NCI-H1436 treated with DMSO at 0.1 percent for 48 hours (cell line): ENCODE measurements at regions not wholly inside any gene's neighbourhood (a gene's known extent, or its start where the extent isn't known, plus 50 kb on each side); places are given as distances from the start of the nearest gene placed in this dataset.

Experiments
- DNase-seq: peaks from one replicate; lab custom pipeline; 2025; lab: John Stamatoyannopoulos, UW

DNA sequence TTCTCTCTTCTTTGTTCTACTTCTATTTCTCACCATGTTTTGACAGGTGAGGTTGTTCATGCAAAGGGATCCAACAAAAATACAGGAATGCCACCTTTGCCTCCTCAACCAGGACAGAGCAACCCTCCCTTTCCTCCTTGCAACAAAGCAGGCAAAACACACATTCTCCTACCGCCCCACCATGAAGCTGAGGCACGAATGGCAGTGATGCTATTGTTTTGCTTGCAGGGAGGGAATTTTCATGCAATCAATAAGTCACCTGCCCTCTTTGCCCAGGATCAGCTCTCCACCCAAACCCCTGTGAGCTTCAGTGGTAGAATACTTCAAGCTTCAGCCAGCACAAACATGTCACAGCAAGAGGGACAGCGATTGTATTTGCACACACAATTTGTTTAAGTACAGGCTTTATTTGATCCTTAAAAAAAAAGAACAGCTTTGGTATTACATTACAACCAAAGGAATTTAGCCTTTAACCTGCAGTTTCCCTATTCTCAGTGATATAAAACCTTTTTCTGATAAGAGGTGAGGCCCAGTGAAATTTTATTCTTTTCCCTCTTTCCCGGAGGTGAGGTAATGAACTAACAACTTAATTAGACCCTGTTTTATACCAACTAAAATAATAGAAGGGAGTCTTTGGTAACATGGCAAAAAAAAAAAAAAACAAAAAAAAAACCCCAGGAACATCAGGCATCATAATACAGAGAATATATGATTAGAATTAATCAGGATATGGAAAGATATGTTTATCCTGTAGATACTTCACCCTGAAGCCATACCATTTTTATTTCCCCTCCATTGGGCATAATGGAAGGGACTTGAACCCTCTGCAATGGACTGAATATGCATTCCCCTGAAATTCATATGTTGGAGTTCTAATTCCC, 87.0 kb upstream of the EEA1 start:
- DNase-seq: no peak

DNA sequence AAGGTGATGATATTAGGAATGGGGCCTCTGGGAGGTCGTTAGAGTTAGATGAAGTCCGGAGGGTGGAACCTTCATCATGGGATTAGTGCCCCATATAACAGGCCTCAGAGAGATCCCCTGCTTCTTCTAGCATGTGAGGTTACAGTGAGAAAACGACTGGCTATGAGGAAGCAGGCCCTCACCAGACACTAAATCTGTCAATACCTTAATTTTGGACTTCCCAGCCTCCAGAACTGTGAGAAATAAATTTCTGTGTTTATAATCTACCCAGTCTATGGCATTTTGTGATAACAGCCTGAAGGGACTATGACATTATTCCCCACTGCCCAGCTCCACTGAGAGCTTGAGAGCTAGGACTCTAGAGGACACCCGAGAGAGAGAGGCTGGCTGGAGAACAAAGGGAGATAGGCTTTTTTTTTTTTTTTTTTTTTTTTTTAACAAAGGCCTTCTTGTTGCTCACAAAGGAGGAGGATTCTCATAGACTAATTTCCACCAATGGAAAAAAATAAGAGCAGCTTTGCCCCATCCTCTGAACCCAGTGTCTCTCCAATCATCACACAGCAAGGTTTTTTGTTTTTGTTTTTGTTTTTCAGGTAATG, 87.8 kb upstream of the EEA1 start:
- no peak for DNase-seq

DNA sequence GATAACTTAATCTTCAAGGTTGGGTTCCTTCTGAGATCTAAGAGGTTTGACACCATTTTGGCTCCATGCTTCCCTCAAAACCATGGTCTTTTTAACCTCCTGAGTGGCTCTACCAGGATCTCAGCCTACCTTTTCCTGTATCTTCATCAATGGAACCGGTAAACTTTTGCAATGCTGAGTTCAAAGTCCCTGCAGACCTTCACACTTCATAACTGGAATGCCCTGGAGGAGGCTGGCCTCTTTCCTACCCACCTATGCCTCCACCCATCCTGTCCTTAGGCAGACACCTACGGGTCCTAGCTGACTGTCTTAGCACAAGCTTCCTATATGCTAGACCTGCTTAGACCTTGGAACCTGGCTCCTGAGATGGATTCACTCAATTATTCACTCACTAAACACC, 89.5 kb upstream of the EEA1 start:
- no peak for DNase-seq

DNA sequence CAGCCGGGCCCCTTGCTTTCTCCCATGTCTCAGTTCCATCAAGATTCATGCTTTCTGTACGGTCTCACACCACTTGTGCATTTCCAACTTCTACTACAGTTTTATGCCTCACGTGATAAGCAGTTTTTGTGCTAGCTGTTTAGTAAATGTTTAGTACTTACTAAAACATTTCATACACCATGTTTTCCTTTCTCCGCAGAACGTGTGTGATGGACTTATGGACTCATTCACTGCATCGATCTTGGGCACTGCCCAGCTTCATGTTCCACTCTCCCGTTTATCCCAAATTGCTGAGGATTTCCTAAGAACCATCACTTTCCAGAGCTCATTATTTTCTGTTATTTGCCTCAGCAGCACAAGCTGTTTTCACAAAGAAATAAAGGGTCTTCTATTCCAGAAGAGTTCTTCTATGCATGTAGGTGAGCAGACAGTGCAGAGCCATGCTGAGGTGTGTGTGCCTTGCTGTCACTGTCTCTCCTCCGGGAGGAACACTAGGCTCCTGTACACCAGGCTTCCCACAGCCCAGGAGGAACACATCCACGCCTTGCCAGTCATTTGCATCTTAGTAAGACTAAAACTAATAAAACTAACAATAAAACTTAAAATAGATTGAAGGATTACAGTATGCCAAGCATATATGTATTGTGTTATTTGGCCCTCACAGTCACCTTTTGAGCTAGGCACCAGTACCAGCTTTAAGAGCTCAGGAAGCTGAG, 90.3 kb upstream of the EEA1 start:
- DNase-seq: no peak

DNA sequence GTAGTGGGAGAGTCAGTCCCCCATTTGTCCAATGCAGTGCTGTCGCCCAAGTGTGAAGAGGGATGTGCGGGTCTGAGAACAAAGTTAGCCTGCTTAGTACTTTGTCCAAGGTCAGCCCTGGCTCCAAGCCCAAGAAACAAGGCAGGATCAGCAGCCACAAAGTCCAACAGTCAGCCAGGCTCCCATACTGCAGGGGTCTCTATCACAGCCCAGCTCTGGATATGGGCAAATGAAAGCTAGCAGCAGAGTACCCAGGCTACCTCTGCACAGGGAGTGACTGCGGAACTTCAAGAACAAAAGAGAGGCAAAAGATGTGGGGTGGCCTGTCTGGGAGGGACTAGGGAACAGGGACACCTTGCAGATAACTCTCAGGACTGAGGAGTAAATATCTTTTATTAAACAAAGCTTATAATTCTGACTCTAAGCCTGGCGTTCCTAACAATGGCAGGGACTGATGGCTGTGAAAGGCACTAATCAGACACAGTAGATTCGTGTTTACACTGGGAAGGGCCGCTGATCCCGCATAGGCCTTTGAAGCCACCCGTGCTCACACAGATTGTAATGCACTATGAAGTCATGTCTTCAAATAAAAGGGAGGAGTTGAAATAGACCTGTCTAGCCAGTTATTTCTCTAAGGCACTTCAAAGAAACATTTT, 91.0 kb upstream of the EEA1 start:
- no peak for DNase-seq

DNA sequence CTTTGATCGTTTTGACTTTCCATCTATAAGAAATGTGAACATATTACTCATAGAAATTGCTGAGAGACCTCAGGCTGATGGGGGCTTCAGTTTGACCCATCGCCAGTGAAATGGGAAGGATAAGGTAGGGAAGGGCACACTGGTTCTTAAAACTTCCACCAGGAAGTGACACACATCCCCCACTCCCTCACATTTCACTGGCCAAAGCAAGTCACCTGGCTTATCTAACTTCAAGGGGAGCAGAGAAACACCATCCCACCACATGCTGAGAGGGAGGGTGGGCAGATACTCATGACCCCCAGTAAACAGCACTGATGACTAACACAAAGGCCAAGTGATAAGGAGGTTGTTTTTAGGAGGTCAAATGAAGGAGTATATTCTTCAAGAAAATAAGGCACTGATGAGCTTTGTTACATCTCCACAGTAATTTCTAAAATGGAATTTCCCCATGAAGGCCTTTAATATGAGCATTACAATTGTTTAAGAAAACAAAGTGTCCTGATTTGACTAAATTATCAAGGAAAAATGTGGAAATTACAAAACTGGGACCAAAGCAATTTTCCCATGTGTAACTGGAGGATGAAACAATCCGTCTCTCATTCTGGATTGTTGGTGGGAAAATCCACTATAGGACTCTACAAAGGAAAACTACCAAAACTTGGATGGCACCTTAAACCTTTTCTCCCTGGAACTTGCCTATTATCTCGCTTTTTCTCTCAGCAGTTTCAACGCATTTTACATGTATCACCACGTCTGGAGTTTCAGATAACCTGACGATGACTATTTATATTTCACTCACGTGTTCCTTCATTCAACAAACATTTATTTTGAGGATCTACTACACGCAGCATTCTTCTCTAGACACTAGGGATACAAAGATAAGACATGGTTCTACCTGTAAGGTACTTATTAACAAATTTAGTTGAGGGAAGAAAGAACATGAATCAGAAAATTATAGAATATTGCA, 91.8 kb upstream of the EEA1 start:
- DNase-seq: no peak

DNA sequence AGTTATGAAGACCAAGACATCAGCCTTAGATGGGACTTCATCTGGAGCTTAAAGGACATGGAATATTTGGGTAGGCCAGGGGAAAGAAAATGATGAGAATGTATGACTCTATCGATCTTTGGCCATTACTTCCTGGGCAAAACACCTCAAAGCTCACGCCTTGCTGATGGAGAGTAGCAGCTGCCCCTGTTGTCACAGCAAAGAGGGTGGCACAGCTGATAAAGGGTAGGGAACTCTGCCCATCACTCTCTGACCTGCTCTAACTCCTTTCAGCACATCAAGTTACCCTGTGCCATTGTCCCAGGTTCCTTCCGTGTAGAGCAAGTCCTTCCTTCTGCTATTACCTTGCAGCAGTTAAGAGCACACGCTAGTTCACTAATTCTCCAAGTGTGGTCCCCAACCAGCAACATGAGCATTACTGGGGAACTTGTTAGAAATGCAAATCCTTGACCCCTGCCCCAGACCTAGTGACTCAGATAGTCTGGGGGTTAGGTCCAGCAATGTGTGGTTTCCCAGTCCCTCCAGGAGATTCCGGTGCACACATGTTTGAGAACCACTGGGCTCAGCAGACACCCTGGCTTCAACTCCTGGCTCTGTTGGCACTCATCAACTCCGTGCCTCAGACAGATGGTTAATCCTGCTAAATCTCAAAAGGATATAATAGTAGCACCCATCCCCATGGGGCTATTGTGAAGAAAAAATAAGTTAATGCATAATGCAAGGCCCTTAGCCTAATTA, 93.7 kb upstream of the EEA1 start:
- DNase-seq: no peak

DNA sequence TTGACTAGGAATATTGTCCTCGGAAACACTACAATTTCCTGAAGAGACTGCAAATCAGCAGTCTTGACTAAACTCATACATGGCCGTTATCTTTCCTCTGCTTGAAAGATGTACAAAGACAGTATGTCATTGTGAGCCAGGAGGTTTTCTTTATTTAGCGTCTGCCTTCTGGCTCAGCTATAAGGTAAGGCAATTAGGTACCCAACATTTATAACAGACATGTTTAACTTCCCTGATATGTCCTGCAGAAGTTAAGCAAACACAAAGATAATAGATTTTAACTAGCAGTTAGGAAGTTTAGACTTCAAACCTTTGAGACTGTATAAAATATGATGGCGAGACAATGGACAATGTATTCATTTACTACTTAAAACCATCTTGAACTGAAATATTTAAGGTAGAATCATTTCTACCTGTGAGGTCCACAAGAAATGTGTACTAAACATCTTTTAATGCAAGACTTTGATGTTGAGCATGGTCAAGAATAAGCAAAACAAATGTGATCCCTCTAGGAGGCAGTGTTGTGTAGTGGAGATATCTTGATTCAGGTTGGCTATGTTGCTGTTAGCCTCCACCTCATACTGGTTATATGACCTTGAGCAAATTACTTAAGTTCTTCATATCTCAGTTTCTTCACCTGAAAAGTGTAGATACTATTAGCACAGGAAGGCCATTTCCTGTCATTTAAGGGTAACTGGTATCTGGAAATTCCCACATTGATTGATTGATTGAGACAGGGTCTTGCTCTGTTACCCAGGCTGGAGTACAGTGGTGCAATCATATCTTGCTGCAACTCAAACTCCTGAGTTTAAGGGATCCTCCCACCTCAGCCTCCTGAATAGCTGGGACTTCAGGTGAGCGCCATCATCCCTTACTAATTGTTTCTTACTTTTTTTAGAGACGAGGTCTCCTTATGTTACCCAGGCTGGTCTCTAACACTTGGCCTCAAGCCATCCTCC, 96.3 kb upstream of the EEA1 start:
- no peak for DNase-seq

DNA sequence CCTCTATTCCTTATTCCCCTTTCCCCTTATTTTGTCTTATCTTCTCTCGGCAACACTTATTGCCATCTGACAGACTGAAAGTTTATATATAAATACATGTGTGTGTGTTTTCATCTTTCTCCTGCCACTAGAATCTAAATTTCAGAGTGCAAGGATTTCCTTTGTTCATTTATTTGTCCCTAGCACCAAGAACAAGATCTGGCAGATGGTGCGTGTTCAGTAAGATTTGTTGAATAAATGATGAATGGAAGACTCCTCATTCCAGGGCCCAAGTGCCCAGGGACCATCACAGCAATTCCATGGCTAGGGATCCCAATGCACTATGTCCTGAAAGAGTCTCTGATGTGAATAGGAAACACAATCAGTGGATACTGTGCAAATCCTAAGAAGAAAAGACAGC, 97.9 kb upstream of the EEA1 start:
- no peak for DNase-seq

DNA sequence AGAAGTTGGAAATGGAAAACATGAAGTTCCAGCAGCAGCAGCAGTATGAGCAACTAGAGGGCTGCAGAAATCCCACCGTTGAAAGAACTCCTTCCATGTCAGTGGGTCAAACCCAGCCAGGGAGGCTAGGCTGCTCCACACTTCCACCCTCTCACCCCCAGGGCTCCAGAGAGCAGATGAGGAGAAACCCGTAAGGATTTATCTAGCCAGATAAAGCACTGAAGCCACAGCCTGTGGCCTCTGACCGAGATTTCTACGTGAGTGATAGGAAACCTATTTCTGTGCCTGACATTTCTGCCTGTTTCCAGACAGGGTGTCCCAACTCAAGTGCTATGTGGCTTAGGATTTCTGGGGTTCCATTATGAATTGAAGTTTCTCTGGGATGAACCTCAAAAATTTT, 100.0 kb upstream of the EEA1 start:
- DNase-seq: no peak

DNA sequence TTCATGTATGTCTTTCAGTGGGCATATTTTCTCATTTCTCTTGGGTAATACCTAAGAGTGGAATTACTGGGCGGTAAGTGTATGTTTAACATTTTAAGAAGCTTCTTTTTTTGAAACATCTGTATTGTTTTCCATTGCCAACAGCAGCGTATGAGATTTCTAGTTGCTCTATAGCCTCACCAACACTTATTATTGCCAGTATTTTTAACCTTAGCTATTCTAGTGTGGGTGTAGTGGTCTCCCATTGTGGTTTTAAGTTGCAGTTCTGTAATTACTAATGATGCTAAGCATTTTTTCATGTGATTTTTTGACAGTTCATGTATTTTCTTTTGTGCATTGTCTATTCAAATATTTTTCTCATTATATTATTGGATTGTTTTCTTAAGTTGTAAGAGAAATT, 101.9 kb upstream of the EEA1 start:
- no peak for DNase-seq

DNA sequence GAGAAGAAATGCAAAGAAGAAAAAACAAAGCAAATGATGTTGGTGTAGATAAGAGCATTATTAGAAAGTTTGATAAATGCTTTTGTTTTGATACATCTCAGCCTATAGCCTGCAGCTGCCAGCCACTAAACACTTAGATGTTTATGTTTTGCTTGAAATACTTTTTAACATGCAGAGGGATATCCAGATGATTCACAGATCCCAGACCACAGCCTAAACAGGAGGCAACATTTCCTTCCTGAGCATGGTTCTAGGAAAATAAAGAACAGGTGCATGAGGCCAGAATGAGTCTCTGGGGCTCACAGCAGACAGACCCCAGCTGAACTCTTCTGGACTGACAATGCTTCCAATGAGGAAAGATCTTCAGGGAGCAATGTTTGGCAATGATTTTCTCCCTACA, 103.7 kb upstream of the EEA1 start:
- DNase-seq: no peak

DNA sequence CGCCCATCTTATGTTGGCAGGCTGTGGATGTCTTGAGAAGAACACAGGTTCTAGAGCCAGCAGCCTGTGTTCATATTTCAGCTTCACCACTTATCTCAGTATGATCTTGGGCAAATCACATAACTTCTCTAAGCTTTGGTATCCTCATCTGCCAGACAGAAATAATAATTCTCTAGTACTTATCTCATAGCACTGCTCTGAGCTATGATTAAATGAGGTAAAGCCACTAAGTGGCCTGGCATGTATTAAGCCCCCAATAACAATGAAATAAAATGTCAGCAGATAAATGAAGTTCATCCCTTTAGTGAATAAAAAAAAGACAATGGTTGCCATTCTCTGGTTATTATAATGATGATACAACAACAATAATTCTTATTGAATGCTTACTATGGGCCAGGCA, 104.9 kb upstream of the EEA1 start:
- DNase-seq: no peak

DNA sequence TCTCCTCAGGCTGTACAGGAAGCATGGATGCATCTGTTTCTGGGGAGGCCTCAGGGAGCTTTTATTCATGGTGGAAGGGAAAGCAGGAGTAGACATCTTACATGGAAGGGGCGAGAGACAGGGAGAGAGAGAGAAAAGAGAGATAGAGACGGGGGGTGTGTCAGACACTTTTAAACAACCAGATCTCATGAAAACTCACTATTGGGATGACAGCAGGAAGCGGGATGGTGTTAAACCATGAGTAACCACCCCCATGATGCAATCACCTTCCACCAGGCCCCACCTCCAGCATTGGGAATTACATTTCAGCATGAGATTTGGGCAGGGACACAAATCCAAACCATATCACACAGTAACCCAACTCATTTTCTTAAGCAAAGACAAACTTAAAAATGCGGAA, 110.0 kb upstream of the EEA1 start:
- no peak for DNase-seq

DNA sequence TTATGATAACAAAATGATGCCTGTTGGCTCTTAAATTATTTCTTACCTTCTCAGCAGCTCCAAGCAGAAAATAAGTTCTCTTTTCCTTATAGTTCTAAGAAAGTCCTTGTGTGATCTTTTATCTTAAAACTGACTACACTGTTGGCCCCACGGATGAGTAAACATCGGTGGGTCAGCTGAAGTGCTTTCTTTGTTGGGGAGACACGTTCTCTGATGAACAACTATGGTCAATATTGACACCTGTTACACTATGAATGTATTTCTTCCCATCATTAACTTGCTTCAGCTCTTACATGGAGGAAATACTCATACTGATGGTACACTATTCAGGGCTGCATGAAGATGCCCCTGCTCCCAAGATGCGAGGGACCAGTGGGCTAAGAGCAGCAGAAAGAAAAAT, 110.8 kb upstream of the EEA1 start:
- no peak for DNase-seq

DNA sequence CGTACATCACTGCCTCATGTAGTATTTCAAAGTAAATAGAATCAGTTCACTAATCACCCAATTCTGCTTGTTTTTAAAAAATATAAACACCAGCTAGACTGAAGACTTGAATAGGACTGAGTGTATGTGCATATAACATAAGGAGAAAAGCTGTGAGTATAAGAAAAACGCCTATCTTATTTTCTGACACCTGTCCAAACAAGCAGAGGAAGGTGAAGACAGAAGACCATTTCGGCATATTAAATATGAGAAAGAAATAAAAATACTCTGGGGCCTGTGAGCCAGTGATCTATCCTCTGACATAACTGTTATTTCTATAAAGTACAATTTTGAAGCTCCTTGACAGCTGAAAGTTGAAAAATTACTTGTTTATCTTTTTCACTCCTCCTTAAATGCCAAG, 111.3 kb upstream of the EEA1 start:
- no peak for DNase-seq

DNA sequence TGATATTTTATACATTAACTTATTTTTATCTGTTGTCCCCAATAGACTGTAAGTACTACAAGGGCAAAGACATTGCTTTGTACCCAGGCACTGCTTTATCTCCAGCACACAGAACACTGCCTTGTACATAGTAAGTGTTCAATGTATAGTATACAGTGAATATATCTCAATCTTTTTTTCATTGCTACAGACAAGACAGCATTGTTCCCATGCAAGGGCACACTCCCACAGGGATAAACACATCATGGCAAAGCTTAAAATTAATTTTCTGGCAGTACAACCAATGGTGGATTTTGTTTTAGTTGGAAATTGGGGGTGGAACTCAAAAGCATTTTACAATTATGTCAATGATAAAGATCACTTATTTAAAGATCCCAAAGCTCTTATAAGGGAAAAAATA, 112.3 kb upstream of the EEA1 start:
- no peak for DNase-seq

DNA sequence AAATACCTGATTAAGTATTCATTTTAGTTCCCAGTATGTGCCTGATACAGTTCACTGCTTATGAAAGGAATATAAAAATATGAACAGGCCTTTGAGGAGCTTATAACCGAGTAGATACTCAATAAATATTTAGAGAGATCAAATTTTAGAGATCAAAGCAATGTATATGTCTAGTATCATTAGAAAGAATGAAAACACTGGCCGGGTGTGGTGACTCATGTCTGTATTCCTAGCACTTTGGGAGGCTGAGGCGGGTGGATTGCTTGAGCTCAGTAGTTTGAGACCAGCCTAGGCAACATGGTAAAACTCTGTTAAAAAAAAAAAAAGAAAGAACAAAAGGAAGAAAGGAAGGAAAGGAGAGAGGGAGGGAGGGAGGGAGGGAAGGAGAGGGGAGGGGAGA, 113.2 kb upstream of the EEA1 start:
- DNase-seq: no peak

DNA sequence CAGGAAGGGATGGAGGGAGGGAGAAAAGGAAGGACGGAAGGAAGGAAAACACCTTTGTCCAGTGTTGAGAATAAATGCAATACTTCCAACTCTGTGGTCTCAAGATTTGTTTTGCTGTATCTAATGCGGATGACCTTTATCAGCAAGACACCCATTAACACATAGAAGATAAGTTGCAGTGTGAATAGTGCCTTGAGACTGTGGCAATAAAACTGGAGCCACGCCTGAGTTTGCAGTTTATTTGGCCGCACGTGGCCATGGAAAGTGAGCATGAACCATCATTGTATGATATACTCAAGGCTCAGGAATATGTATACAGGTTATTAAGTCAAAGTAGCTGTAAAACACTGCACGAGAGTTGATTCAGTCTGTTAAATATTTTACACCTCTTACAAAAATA, 113.6 kb upstream of the EEA1 start:
- DNase-seq: no peak
